Right lobe of liver (tissue), 6 donors: ENCODE measurements at regions not wholly inside any gene's neighbourhood (a gene's known extent, or its start where the extent isn't known, plus 50 kb on each side); places are given as distances from the start of the nearest gene placed in this dataset.
A peak's percentile ranks its signal among the peaks of the same experiment; 100 is the strongest.

Source experiments
- ATAC-seq, 4 donors: fragments of 200-7000 bp; cut with Tn5 transposase; one replicate each; pipeline ENCODE4 v1.9.1; 2020; ENCODE audit warnings: mild to moderate bottlenecking in 4 of 4, moderate library complexity in 4 of 4
- DNase-seq, 3 donors: peaks; one replicate each; pipeline ENCODE4 v3.0.0-alpha.2; 2020
- H3K27ac ChIP-seq, 3 donors: fragments of 200-600 bp; one replicate each; pipeline ENCODE4 v1.8.0; 2022
- H3K27me3 ChIP-seq, 2 donors: fragments of 200-600 bp; one replicate each; pipeline ENCODE4 v1.8.0; 2022
- H3K36me3 ChIP-seq, 4 donors: fragments of 200-600 bp; sonication (generic) in 1 of 4; one replicate each; pipeline versions ENCODE4 v1.5.1 to v1.8.0; 2017 to 2022; ENCODE audit warnings: control low read depth in 1 of 4
- H3K4me1 ChIP-seq, 4 donors: fragments of 200-600 bp; sonication (generic) in 1 of 4; one replicate each; pipeline versions ENCODE4 v1.5.1 to v1.8.0; 2017 to 2022; ENCODE audit warnings: control low read depth in 1 of 4
- H3K4me3 ChIP-seq, 3 donors: fragments of 200-600 bp; one replicate each; pipeline ENCODE4 v1.8.0; 2022
- H3K9me3 ChIP-seq, 4 donors: fragments of 200-600 bp; sonication (generic) in 1 of 4; one replicate each; pipeline versions ENCODE4 v1.5.1 to v1.8.0; 2017 to 2022; ENCODE audit warnings: control low read depth in 1 of 4
- CTCF ChIP-seq, 4 donors: fragments of 200-600 bp in 3 of 4; fragments of 450-650 bp in 1 of 4; IDR thresholded peaks; one replicate each; pipeline versions ENCODE4 v1.5.1 to v1.8.0; 2016 to 2022; ENCODE audit warnings: antibody characterized with exemption in 4 of 4, mild to moderate bottlenecking in 2 of 4
- POLR2A ChIP-seq: fragments of 450-650 bp; IDR thresholded peaks from one replicate; pipeline ENCODE4 v1.6.1; 2017; ENCODE audit warnings: antibody characterized with exemption, mild to moderate bottlenecking
- WGBS: methylation state at CpG from one replicate; pipeline ENCODE4 v1.1.6; 2018; ENCODE audit warnings: low coverage, low lambda C conversion rate; ENCODE audit not compliant: insufficient coverage; ENCODE audit errors: missing lambda C conversion rate; 5-methylcytosine and 5-hydroxymethylcytosine counted together
- intact Hi-C, 2 donors: fragments of 100-400 bp; cut with DNase I; formaldehyde crosslinking; loops; one replicate each; pipeline versions ENCODE4 v1.11.2 to v1.14.1; 2022
- donor health status: DM: no; HTN: yes; CAD: no.
- donor health status: DM: no; HTN: no; CAD: no.
- donor health status: DM: no; HTN: no; CAD: no.
- donor health status: DM: no; HTN: yes; CAD: no.
- donor health status: DM: no; HTN: yes; CAD: no.

- WGBS = no CpG with 5 or more reads among the region's 2 CpGs
- intact Hi-C loops = no loop called here
- Histone ChIP-seq H3K27me3 (no peaks in the 10 kb centered on the region), H3K27ac (no peak overlapping the region), H3K36me3 (no peaks in the 10 kb centered on the region), H3K4me1 (no peaks in the 10 kb centered on the region), H3K9me3 (no peaks in the 10 kb centered on the region), H3K4me3 (no peak overlapping the region)
- TF ChIP-seq POLR2A = no peak
- no peak for TF ChIP-seq CTCF (IDR thresholded peaks at IDR 0.05)
- no peak for ATAC-seq
- no peak for DNase-seq
These were observed 482.2 kb downstream of the KDM5D start for GRCh38 chrY:19262310-19262709.

- ATAC-seq = no peak
- no CpG with 5 or more reads among the region's 9 CpGs for WGBS
These were observed 458.9 kb upstream of the HSFY2 start for GRCh38 chrY:19232276-19232994.

GRCh38 chrY:19220784-19221183, 447.2 kb upstream of the HSFY2 start:
- WGBS = no CpG with 5 or more reads among the region's 1 CpG

More at GRCh38 chrY:19232276-19232994, 458.9 kb upstream of the HSFY2 start:
- DNase-seq = no peak
- no peak overlapping the region for H3K27ac ChIP-seq
- intact Hi-C loops = no loop called here
- TF ChIP-seq CTCF (IDR thresholded peaks at IDR 0.05) (no peak), POLR2A (no peak)
- no peaks in the 10 kb centered on the region for H3K36me3 ChIP-seq
- H3K4me1 ChIP-seq = no peaks in the 10 kb centered on the region
- no peak overlapping the region for H3K4me3 ChIP-seq
- H3K9me3 ChIP-seq = no peaks in the 10 kb centered on the region
- H3K27me3 ChIP-seq = no peaks in the 10 kb centered on the region

GRCh38 chrY:19208915-19209314, 435.4 kb upstream of the HSFY2 start:
- intact Hi-C loops = no loop called here
- WGBS = no CpG with 5 or more reads among the region's 2 CpGs

More at GRCh38 chrY:19220784-19221183, 447.2 kb upstream of the HSFY2 start:
- H3K4me3 ChIP-seq = no peak overlapping the region
- TF ChIP-seq POLR2A (no peak), CTCF (IDR thresholded peaks at IDR 0.05) (no peak)
- DNase-seq (no peak), ATAC-seq (no peak)
- no peaks in the 10 kb centered on the region for H3K36me3 ChIP-seq
- H3K9me3 ChIP-seq = no peaks in the 10 kb centered on the region
- no peaks in the 10 kb centered on the region for H3K4me1 ChIP-seq
- no peak overlapping the region for H3K27ac ChIP-seq
- no peaks in the 10 kb centered on the region for H3K27me3 ChIP-seq
- intact Hi-C loops = no loop called here

More at GRCh38 chrY:19208915-19209314, 435.4 kb upstream of the HSFY2 start:
- TF ChIP-seq CTCF (IDR thresholded peaks at IDR 0.05) (no peak), POLR2A (no peak)
- H3K9me3 ChIP-seq = no peaks in the 10 kb centered on the region
- H3K4me3 ChIP-seq = no peak overlapping the region
- no peaks in the 10 kb centered on the region for H3K27me3 ChIP-seq
- no peaks in the 10 kb centered on the region for H3K36me3 ChIP-seq
- DNase-seq = peak in 1 of 3 donors; percentile 39
- no peak overlapping the region for H3K27ac ChIP-seq
- peak in 1 of 4 donors; percentile 45 for ATAC-seq
- H3K4me1 ChIP-seq = no peaks in the 10 kb centered on the region
